Ascending aorta (tissue), 2 donors: ENCODE measurements at regions not wholly inside any gene's neighbourhood (a gene's known extent, or its start where the extent isn't known, plus 50 kb on each side); places are given as distances from the start of the nearest gene placed in this dataset.

Experiments used
- DNase-seq, 2 donors: peaks; one replicate each; pipeline ENCODE4 v3.0.0-alpha.2; 2019; ENCODE audit warnings: low spot score in 2 of 2
- H3K27ac ChIP-seq, 2 donors: fragments of 200-600 bp; sonication (generic); one replicate each; pipeline ENCODE4 v1.5.1; 2016 to 2017; ENCODE audit warnings: mild to moderate bottlenecking in 1 of 2
- H3K27me3 ChIP-seq: fragments of 200-600 bp; sonication (generic); one replicate; pipeline ENCODE4 v1.5.1; 2017
- H3K36me3 ChIP-seq, 2 donors: fragments of 200-600 bp; sonication (generic); one replicate each; pipeline ENCODE4 v1.5.1; 2016
- H3K4me1 ChIP-seq, 2 donors: fragments of 200-600 bp; sonication (generic); one replicate each; pipeline ENCODE4 v1.5.1; 2016 to 2017; ENCODE audit warnings: mild to moderate bottlenecking in 1 of 2
- H3K4me3 ChIP-seq, 2 donors: fragments of 200-600 bp; sonication (generic); one replicate each; pipeline ENCODE4 v1.5.1; 2016 to 2017; ENCODE audit warnings: mild to moderate bottlenecking in 1 of 2
- H3K9me3 ChIP-seq, 2 donors: fragments of 200-600 bp; sonication (generic); one replicate each; pipeline ENCODE4 v1.5.1; 2016
- CTCF ChIP-seq, 3 experiments: fragments of 200-600 bp in 2 of 3; fragments of 450-650 bp in 1 of 3; sonication (generic) in 2 of 3; IDR thresholded peaks; one replicate each; pipeline ENCODE4 v1.5.1; 2016 to 2019; ENCODE audit warnings: antibody characterized with exemption in 3 of 3, mild to moderate bottlenecking in 1 of 3, moderate library complexity in 1 of 3
- intact Hi-C: fragments of 100-400 bp; cut with DNase I; formaldehyde crosslinking; loops from one replicate; pipeline ENCODE4 v1.15.1; 2023

GRCh38 chr2:224284134-224284946, 117.6 kb downstream of the FAM124B start:
- no peak overlapping the region for H3K27ac ChIP-seq

GRCh38 chr2:224283466-224283965, 118.4 kb downstream of the FAM124B start:
- Histone ChIP-seq H3K4me3 (no peak overlapping the region), H3K27me3 (no peaks in the 10 kb centered on the region), H3K4me1 (no peaks in the 10 kb centered on the region), H3K27ac (no peak overlapping the region), H3K36me3 (no peaks in the 10 kb centered on the region), H3K9me3 (no peaks in the 10 kb centered on the region)
- intact Hi-C loops = no loop called here
- no peak for TF ChIP-seq CTCF (IDR thresholded peaks at IDR 0.05)
- DNase-seq = no peak

More at GRCh38 chr2:224284134-224284946, 117.6 kb downstream of the FAM124B start:
- no peak overlapping the region for H3K4me3 ChIP-seq
- no peaks in the 10 kb centered on the region for H3K36me3 ChIP-seq
- no peaks in the 10 kb centered on the region for H3K4me1 ChIP-seq
- peak; percentile 48 to 67 (median 66) for TF ChIP-seq CTCF (IDR thresholded peaks at IDR 0.05)
- no peak for DNase-seq
- intact Hi-C loops = loop anchor here (1.0 to 2.0 kb wide), 3 partner anchors 246 to 314 kb away; partner anchors contain the start of gene SERPINE2
- H3K27me3 ChIP-seq = no peaks in the 10 kb centered on the region
- no peaks in the 10 kb centered on the region for H3K9me3 ChIP-seq

- H3K36me3 ChIP-seq = no peaks in the 10 kb centered on the region
- no peak for TF ChIP-seq CTCF (IDR thresholded peaks at IDR 0.05)
- intact Hi-C loops = no loop called here
- no peak overlapping the region for H3K4me3 ChIP-seq
- H3K27me3 ChIP-seq = no peaks in the 10 kb centered on the region
- no peaks in the 10 kb centered on the region for H3K4me1 ChIP-seq
- no peak overlapping the region for H3K27ac ChIP-seq
- no peaks in the 10 kb centered on the region for H3K9me3 ChIP-seq
- no peak for DNase-seq
These were observed 120.5 kb downstream of the FAM124B start for GRCh38 chr2:224281374-224281773.

- DNase-seq = no peak
- no peaks in the 10 kb centered on the region for H3K9me3 ChIP-seq
- no peak overlapping the region for H3K27ac ChIP-seq
- intact Hi-C loops = no loop called here
- H3K27me3 ChIP-seq = no peaks in the 10 kb centered on the region
- H3K4me3 ChIP-seq = no peak overlapping the region
- no peak for TF ChIP-seq CTCF (IDR thresholded peaks at IDR 0.05)
- H3K4me1 ChIP-seq = no peaks in the 10 kb centered on the region
- H3K36me3 ChIP-seq = no peaks in the 10 kb centered on the region
These were observed 123.4 kb downstream of the FAM124B start for GRCh38 chr2:224278531-224278930.

GRCh38 chr2:224276251-224276650, 125.7 kb downstream of the FAM124B start:
- intact Hi-C loops = no loop called here
- TF ChIP-seq CTCF (IDR thresholded peaks at IDR 0.05) = no peak

More at GRCh38 chr2:224276251-224276650, 125.7 kb downstream of the FAM124B start:
- Histone ChIP-seq H3K27me3 (no peaks in the 10 kb centered on the region), H3K4me3 (no peak overlapping the region), H3K27ac (no peak overlapping the region), H3K36me3 (no peaks in the 10 kb centered on the region), H3K4me1 (no peaks in the 10 kb centered on the region), H3K9me3 (no peaks in the 10 kb centered on the region)
- no peak for DNase-seq
